ENCODE measurements at regions not wholly inside any gene's neighbourhood (a gene's known extent, or its start where the extent isn't known, plus 50 kb on each side); places are given as distances from the start of the nearest gene placed in this dataset.

- TF ChIP-seq EZH2 (IDR thresholded peaks at IDR 0.05; ENCODE audit: low read length, unreplicated experiment), result no peak
- no peak for TF ChIP-seq CTCF (conservative IDR thresholded peaks at IDR 0.05; ENCODE audit: low read depth, low read length)
- no peak for TF ChIP-seq EZH2phosphoT487 (IDR thresholded peaks at IDR 0.05; ENCODE audit: borderline replicate concordance, low read length)
These were observed 249.9 kb upstream of the GBE1 start for GRCh38 chr3:82011336-82011735.

All from PC-3 (cell line).